ENCODE measurements at regions not wholly inside any gene's neighbourhood (a gene's known extent, or its start where the extent isn't known, plus 50 kb on each side); places are given as distances from the start of the nearest gene placed in this dataset.

GRCh38 chr11:79705648-79706047 lies 264.8 kb upstream of the TENM4 start:
- no peak overlapping the region for H3K4ac ChIP-seq (ENCODE audit: low read depth, low read length)

More at GRCh38 chr11:79705648-79706047, 264.8 kb upstream of the TENM4 start:
- Histone ChIP-seq H3K4me3 (ENCODE audit: insufficient read depth, low read depth, low read length) (no peak overlapping the region), H3K14ac (replicated peaks; ENCODE audit: low read depth, low read length) (no peak overlapping the region), H4K91ac (ENCODE audit: insufficient read depth, low read depth, low read length) (no peak overlapping the region), H3K4me1 (ENCODE audit: control insufficient read depth, insufficient read depth, low read length) (no peaks in the 10 kb centered on the region), H4K8ac (ENCODE audit: low read depth in 2 of 2, low read length in 2 of 2) (no peak overlapping the region), H2AFZ (replicated peaks; ENCODE audit: low read length, poor library complexity) (no peak overlapping the region), H3K56ac (ENCODE audit: extremely low read depth, insufficient read depth, low read length) (no peak overlapping the region), H3K23ac (ENCODE audit: low read depth, low read length) (no peak overlapping the region), H2BK20ac (ENCODE audit: low read depth, low read length) (no peak overlapping the region), H3K9me1 (ENCODE audit: insufficient read depth, low read length) (no peaks in the 10 kb centered on the region), H3K9me3 (ENCODE audit: control insufficient read depth, insufficient read depth, low read length) (no peaks in the 10 kb centered on the region), H2BK15ac (ENCODE audit: low read depth, low read length) (no peak overlapping the region), H2BK120ac (ENCODE audit: low read depth, low read length) (no peak overlapping the region), H2BK5ac (ENCODE audit: low read depth, low read length, poor library complexity, severe bottlenecking) (no peak overlapping the region), H3K9ac (ENCODE audit: low read depth, low read length) (no peak overlapping the region), H3K79me1 (ENCODE audit: low read depth in 1 of 2, low read length in 2 of 2) (no peaks in the 10 kb centered on the region), H3K4me2 (ENCODE audit: low read depth, low read length) (no peak overlapping the region), H4K20me1 (ENCODE audit: insufficient read depth, low read length) (no peaks in the 10 kb centered on the region), H2AK5ac (ENCODE audit: low read depth, low read length) (no peak overlapping the region), H3K36me3 (ENCODE audit: control insufficient read depth, insufficient read depth, low read length) (no peaks in the 10 kb centered on the region), H4K5ac (ENCODE audit: low read depth, low read length) (no peak overlapping the region), H3K27ac (ENCODE audit: insufficient read depth, low read length) (no peak overlapping the region), H3K27me3 (ENCODE audit: control insufficient read depth, insufficient read depth, low read length) (no peaks in the 10 kb centered on the region), H3K18ac (ENCODE audit: low read depth, low read length) (no peak overlapping the region), H2AK9ac (replicated peaks; ENCODE audit: low read depth, low read length, poor library complexity) (no peak overlapping the region)
- DNase-seq: no peak
- BruUV-seq (replicated peaks): no TSS peak
- no peak for ATAC-seq (ENCODE audit: low read depth)
- POLR2A ChIA-PET (ENCODE audit: unreplicated experiment): no interaction called here
- intact Hi-C loops (cut with micrococcal nuclease): loop anchor here (5.0 to 10.0 kb wide), 2 partner anchors 1061 to 1792 kb away; no protein-coding TSS in a partner anchor
- CTCF ChIA-PET: no interaction called here
- in situ Hi-C loops (cut with MboI; ENCODE audit: low sequenced_read_pairs): no loop called here
- no CpG with 5 or more reads among the region's 5 CpGs for WGBS, 2 experiments (ENCODE audit: extremely low coverage in 2 of 2, insufficient read length in 1 of 2)
- dilution Hi-C loops (cut with HindIII; ENCODE audit: low sequenced_read_pairs, unreplicated experiment): no loop called here
- TF ChIP-seq FOS (IDR thresholded peaks at IDR 0.05; ENCODE audit: low read depth, low read length) (no peak), CEBPB (IDR thresholded peaks at IDR 0.05; ENCODE audit: low read depth, low read length) (no peak), CTCF (conservative IDR thresholded peaks at IDR 0.05; ENCODE audit: low read depth, low read length) (no peak), SMC3 (IDR thresholded peaks at IDR 0.05; ENCODE audit: low read depth, low read length) (no peak), MAZ (IDR thresholded peaks at IDR 0.05; ENCODE audit: borderline replicate concordance, low read depth, low read length) (no peak), NFE2L2 (IDR thresholded peaks at IDR 0.05; ENCODE audit: low read depth, low read length) (no peak), MXI1 (IDR thresholded peaks at IDR 0.05; ENCODE audit: borderline replicate concordance, low read depth, low read length) (no peak), ELK1 (IDR thresholded peaks at IDR 0.05; ENCODE audit: borderline replicate concordance, low read depth, low read length) (no peak), MAFK (IDR thresholded peaks at IDR 0.05; ENCODE audit: low read depth, low read length) (no peak), RFX5 (IDR thresholded peaks at IDR 0.05; ENCODE audit: low read depth, low read length) (no peak), BHLHE40 (IDR thresholded peaks at IDR 0.05; ENCODE audit: low read depth, low read length) (no peak), CHD1 (IDR thresholded peaks at IDR 0.05; ENCODE audit: low read depth, low read length) (no peak), POLR2A (IDR thresholded peaks at IDR 0.05; ENCODE audit: low read depth, low read length) (no peak)
